ENCODE measurements at regions not wholly inside any gene's neighbourhood (a gene's known extent, or its start where the extent isn't known, plus 50 kb on each side); places are given as distances from the start of the nearest gene placed in this dataset.

GRCh38 chr20:24806705-24807676, 142.1 kb upstream of the CST7 start:
- no peak for TF ChIP-seq CTCF (IDR thresholded peaks at IDR 0.05; ENCODE audit: low read depth, low read length)
- DNase-seq (ENCODE audit: extremely low read depth, low read depth), result no peak

- no peak for TF ChIP-seq CTCF (IDR thresholded peaks at IDR 0.05; ENCODE audit: low read depth, low read length)
- no peak for DNase-seq (ENCODE audit: extremely low read depth, low read depth)
Observed at GRCh38 chr20:24808616-24809015, 140.5 kb upstream of the CST7 start.

- TF ChIP-seq CTCF (IDR thresholded peaks at IDR 0.05; ENCODE audit: low read depth, low read length), result no peak
- DNase-seq (ENCODE audit: extremely low read depth, low read depth), result no peak
Observed at GRCh38 chr20:24809606-24810005, 139.5 kb upstream of the CST7 start.

GRCh38 chr20:24810676-24811407, 138.2 kb upstream of the CST7 start:
- no peak for TF ChIP-seq CTCF (IDR thresholded peaks at IDR 0.05; ENCODE audit: low read depth, low read length)
- no peak for DNase-seq (ENCODE audit: extremely low read depth, low read depth)

GRCh38 chr20:24812373-24812772, 136.7 kb upstream of the CST7 start:
- no peak for TF ChIP-seq CTCF (IDR thresholded peaks at IDR 0.05; ENCODE audit: low read depth, low read length)
- no peak for DNase-seq (ENCODE audit: extremely low read depth, low read depth)

- DNase-seq (ENCODE audit: extremely low read depth, low read depth), result no peak
Observed at GRCh38 chr20:24813080-24813479, 136.0 kb upstream of the CST7 start.

More at GRCh38 chr20:24813080-24813479, 136.0 kb upstream of the CST7 start:
- no peak for TF ChIP-seq CTCF (IDR thresholded peaks at IDR 0.05; ENCODE audit: low read depth, low read length)

All from AG09319 (cell line).